Ishikawa (cell line): ENCODE measurements at regions not wholly inside any gene's neighbourhood (a gene's known extent, or its start where the extent isn't known, plus 50 kb on each side); places are given as distances from the start of the nearest gene placed in this dataset.

Source experiments
- CEBPB ChIP-seq: IDR thresholded peaks from 2 replicates; pipeline ENCODE4 v1.6.1; 2012
- CREB1 ChIP-seq: IDR thresholded peaks from 2 replicates; pipeline ENCODE4 v1.6.1; 2012; ENCODE audit warnings: low read depth
- EGR1 ChIP-seq: IDR thresholded peaks from 2 replicates; pipeline ENCODE4 v1.6.1; 2012
- EP300 ChIP-seq: IDR thresholded peaks from 2 replicates; pipeline ENCODE4 v1.6.1; 2012; ENCODE audit warnings: borderline replicate concordance
- FOXM1 ChIP-seq: IDR thresholded peaks from 2 replicates; pipeline ENCODE4 v1.6.1; 2012; ENCODE audit warnings: low read depth, borderline replicate concordance
- NFIC ChIP-seq: IDR thresholded peaks from 2 replicates; pipeline ENCODE4 v1.6.1; 2012
- RAD21 ChIP-seq: IDR thresholded peaks from 2 replicates; pipeline ENCODE4 v1.6.1; 2012; ENCODE audit warnings: low read depth
- TAF1 ChIP-seq: IDR thresholded peaks from 2 replicates; pipeline ENCODE4 v1.6.1; 2012; ENCODE audit warnings: low read depth, mild to moderate bottlenecking
- TCF12 ChIP-seq: IDR thresholded peaks from 2 replicates; pipeline ENCODE4 v1.6.1; 2012; ENCODE audit warnings: low read depth
- TEAD4 ChIP-seq: IDR thresholded peaks from 2 replicates; pipeline ENCODE4 v1.6.1; 2012
- YY1 ChIP-seq: IDR thresholded peaks from 2 replicates; pipeline ENCODE4 v1.6.1; 2012; ENCODE audit warnings: low read depth
- ZBTB7A ChIP-seq: IDR thresholded peaks from 2 replicates; pipeline ENCODE4 v1.6.1; 2012; ENCODE audit warnings: low read depth
- TF ChIP-seq, protein P1 (sequence below): IDR thresholded peaks from 2 replicates; pipeline ENCODE4 v1.6.1; 2012
- TF ChIP-seq, protein P2 (sequence below): IDR thresholded peaks from 2 replicates; pipeline ENCODE4 v1.6.1; 2012
- TF ChIP-seq, protein P3 (sequence below): IDR thresholded peaks from 2 replicates; pipeline ENCODE4 v1.6.1; 2012; ENCODE audit warnings: low read depth, mild to moderate bottlenecking

DNA sequence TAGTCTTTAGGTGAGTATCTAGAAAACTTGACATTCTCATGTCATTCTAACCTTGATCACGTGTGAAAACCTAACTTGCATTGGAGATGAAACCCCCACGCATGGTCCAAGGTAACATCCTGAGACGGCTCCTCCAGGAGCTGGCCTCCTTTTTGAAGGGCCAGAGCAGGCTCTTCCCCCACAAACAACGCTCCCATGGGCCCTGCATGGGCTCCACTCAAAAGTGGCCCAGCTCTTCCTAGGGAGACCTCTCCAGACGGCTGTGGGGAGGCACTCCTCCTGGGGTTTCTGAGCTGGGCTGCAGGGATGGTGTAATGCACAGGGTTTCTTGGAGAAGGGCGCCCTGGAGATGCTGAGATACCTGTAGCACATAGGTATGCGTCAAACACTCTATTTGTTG, 296.2 kb upstream of the IRX1 start:
- TF ChIP-seq FOXM1: no peak
- no peak for TF ChIP-seq TCF12
- TF ChIP-seq TEAD4: no peak
- TF ChIP-seq EGR1: no peak

DNA sequence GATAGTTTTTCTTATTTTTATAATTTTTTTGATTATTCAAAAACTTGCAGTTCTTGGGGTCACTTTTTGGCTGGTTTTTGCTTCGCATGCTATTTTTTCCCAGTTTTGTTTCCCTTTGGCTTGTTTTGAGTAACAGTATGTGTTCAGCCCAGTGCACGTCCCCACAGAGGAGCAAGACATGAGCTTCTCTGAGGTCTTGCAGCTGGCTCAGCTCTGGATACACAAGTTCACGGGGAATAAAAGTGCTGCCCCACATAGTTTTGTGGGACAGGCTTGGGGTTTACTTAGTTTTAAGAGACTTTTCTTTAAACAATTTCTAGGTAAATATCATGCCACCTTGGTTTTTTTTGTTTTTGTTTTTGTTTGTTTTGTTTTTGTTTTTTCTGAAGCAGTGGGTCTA, 297.8 kb upstream of the IRX1 start:
- TF ChIP-seq CEBPB: no peak

DNA sequence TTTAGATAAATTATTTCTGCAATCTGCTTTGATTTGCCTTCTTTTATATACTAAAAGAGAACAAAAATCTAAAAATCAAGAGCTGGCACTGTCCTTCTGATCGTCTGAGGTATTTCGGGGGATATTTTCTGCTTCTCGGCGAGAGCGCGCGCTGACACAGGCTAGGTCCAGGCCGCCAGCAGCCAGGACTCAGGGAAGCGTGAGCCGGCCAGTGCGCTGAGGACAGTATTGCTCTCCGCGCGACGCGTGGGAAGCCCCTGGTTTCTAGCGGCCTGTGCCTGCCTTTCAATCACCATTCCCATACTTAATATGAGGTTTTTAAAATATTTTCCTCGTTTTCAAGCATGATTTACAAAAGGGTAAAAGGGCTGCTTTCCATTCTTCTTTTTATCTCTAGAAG, 307.3 kb upstream of the IRX1 start:
- TF ChIP-seq RAD21 (no peak), TCF12 (no peak), TAF1 (no peak), EGR1 (no peak), CEBPB (no peak), CREB1 (no peak)
- TF ChIP-seq, protein P1, sequence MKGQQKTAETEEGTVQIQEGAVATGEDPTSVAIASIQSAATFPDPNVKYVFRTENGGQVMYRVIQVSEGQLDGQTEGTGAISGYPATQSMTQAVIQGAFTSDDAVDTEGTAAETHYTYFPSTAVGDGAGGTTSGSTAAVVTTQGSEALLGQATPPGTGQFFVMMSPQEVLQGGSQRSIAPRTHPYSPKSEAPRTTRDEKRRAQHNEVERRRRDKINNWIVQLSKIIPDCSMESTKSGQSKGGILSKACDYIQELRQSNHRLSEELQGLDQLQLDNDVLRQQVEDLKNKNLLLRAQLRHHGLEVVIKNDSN: no peak
- TF ChIP-seq, protein P2, sequence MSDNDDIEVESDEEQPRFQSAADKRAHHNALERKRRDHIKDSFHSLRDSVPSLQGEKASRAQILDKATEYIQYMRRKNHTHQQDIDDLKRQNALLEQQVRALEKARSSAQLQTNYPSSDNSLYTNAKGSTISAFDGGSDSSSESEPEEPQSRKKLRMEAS: no peak

DNA sequence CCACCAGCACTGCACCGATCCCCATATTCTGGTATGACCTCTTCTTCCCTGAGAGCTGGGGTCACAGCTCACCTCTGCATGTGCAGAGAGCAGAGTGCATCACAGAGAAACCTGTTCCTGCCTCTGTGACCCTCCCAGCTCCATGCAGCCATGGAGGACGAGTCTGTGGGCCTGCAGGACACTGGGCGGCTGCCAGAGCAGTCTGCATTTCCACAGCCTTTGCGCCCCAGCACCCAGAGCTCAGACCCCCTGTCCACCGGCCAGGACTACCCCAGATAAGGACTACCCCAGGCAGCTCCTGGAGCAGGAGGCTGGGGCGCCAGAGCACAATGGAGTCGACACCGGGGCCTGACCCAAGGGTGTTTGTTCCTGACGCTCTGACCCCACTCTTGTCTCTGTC, 308.1 kb upstream of the IRX1 start:
- TF ChIP-seq, protein P1: no peak
- TF ChIP-seq, protein P2: no peak
- no peak for TF ChIP-seq TCF12
- TF ChIP-seq NFIC: no peak
- TF ChIP-seq, protein P3, sequence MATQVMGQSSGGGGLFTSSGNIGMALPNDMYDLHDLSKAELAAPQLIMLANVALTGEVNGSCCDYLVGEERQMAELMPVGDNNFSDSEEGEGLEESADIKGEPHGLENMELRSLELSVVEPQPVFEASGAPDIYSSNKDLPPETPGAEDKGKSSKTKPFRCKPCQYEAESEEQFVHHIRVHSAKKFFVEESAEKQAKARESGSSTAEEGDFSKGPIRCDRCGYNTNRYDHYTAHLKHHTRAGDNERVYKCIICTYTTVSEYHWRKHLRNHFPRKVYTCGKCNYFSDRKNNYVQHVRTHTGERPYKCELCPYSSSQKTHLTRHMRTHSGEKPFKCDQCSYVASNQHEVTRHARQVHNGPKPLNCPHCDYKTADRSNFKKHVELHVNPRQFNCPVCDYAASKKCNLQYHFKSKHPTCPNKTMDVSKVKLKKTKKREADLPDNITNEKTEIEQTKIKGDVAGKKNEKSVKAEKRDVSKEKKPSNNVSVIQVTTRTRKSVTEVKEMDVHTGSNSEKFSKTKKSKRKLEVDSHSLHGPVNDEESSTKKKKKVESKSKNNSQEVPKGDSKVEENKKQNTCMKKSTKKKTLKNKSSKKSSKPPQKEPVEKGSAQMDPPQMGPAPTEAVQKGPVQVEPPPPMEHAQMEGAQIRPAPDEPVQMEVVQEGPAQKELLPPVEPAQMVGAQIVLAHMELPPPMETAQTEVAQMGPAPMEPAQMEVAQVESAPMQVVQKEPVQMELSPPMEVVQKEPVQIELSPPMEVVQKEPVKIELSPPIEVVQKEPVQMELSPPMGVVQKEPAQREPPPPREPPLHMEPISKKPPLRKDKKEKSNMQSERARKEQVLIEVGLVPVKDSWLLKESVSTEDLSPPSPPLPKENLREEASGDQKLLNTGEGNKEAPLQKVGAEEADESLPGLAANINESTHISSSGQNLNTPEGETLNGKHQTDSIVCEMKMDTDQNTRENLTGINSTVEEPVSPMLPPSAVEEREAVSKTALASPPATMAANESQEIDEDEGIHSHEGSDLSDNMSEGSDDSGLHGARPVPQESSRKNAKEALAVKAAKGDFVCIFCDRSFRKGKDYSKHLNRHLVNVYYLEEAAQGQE: no peak
- TF ChIP-seq CREB1: no peak
- no peak for TF ChIP-seq ZBTB7A
- TF ChIP-seq EP300: no peak
- TF ChIP-seq TEAD4: no peak
- no peak for TF ChIP-seq TAF1
- no peak for TF ChIP-seq FOXM1
- TF ChIP-seq EGR1: no peak
- no peak for TF ChIP-seq CEBPB
- no peak for TF ChIP-seq YY1
- TF ChIP-seq RAD21: no peak

DNA sequence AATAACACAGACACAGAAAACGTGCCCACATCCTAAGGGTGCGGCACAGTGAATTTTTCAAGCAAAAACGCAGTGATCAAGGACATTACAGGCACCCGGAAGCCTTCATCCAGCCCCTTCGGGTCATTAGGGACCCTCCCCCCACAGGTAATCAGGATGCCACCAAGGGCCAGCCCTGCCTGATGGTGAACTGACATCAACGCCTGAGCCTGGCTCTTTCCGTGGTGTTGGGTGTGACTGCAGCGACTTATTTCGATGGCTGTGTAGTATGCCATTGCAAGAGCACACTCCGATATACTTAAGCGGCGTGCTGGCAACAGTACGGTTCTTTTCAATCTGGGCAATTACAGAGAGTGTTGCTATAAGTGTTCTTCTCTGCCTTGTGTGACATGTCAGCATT, 310.0 kb upstream of the IRX1 start:
- TF ChIP-seq EP300 (no peak), RAD21 (no peak), TAF1 (no peak), TEAD4 (no peak), CREB1 (no peak), FOXM1 (no peak), TCF12 (no peak), EGR1 (no peak), ZBTB7A (no peak), NFIC (no peak), YY1 (no peak), CEBPB (no peak)
- TF ChIP-seq, protein P2: no peak
- TF ChIP-seq, protein P1: no peak
- TF ChIP-seq, protein P3: no peak

DNA sequence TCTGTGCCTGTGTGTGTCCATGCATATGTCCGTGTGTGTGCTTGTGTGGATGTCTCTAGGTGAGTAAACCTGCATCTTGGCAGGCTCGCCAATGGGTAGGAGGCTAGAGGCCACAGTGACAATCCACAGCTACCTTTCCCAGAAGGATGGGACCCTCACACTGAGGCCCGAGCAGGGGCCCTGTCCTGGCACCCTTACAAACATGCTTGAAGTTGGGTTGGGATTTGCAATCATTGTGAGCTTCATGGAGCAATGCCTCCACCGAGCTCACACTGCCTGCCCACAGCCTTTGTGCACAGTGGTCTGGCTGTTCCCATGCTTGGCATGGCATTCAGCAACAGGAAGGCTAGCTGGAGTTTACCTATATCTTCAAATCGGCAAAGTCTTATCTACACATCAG, 311.1 kb upstream of the IRX1 start:
- TF ChIP-seq, protein P2: no peak
- TF ChIP-seq FOXM1: no peak
- TF ChIP-seq NFIC: no peak
- no peak for TF ChIP-seq ZBTB7A
- no peak for TF ChIP-seq YY1
- TF ChIP-seq, protein P3: no peak
- no peak for TF ChIP-seq RAD21
- no peak for TF ChIP-seq EGR1
- no peak for TF ChIP-seq EP300
- no peak for TF ChIP-seq CREB1
- TF ChIP-seq, protein P1: no peak
- no peak for TF ChIP-seq TCF12
- TF ChIP-seq CEBPB: no peak
- no peak for TF ChIP-seq TAF1
- TF ChIP-seq TEAD4: no peak
